ENCODE measurements at regions not wholly inside any gene's neighbourhood (a gene's known extent, or its start where the extent isn't known, plus 50 kb on each side); places are given as distances from the start of the nearest gene placed in this dataset.

- Histone ChIP-seq H3K23me2 (ENCODE audit: low read depth, low read length) (no peaks in the 10 kb centered on the region), H2BK12ac (ENCODE audit: low read depth, low read length) (no peak overlapping the region), H3K14ac (ENCODE audit: insufficient read length) (no peak overlapping the region), H2BK120ac (replicated peaks; ENCODE audit: low read depth, low read length) (no peak overlapping the region), H3K27me3 (replicated peaks in 1 of 4; ENCODE audit: control insufficient read depth in 3 of 4, extremely low read depth in 1 of 4, insufficient read depth in 3 of 4, low read length in 3 of 4) (no peaks in the 10 kb centered on the region), H4K8ac (ENCODE audit: extremely low read depth, insufficient read depth, low read length) (no peak overlapping the region), H3K4ac (replicated peaks; ENCODE audit: insufficient read length, low read depth, low read length) (no peak overlapping the region), H2AK5ac (ENCODE audit: low read depth, low read length) (no peak overlapping the region), H4K91ac (replicated peaks; ENCODE audit: insufficient read length, low read length) (no peak overlapping the region), H3K27ac (ENCODE audit: low read depth, low read length) (no peak overlapping the region), H3K4me3 (ENCODE audit: extremely low read depth in 1 of 4, insufficient read depth in 2 of 4, low read depth in 3 of 4, low read length in 4 of 4) (no peak overlapping the region), H3K9ac (replicated peaks in 1 of 4; ENCODE audit: extremely low read depth in 1 of 4, low read depth in 3 of 4, low read length in 3 of 4) (no peak overlapping the region), H3K36me3 (ENCODE audit: control insufficient read depth in 2 of 4, insufficient read depth in 4 of 4, low read length in 3 of 4) (no peaks in the 10 kb centered on the region), H4K5ac (ENCODE audit: insufficient read length, low read depth, low read length) (no peak overlapping the region), H3K9me3 (ENCODE audit: insufficient read depth in 2 of 2, low read depth in 1 of 2, low read length in 1 of 2) (no peaks in the 10 kb centered on the region), H2AFZ (ENCODE audit: low read length) (no peak overlapping the region), H4K20me1 (replicated peaks in 1 of 2; ENCODE audit: control insufficient read depth in 1 of 2, insufficient read depth in 2 of 2, low read length in 2 of 2) (no peaks in the 10 kb centered on the region), H3K4me2 (ENCODE audit: insufficient read depth in 1 of 2, low read depth in 2 of 2, low read length in 2 of 2) (no peak overlapping the region), H2BK5ac (ENCODE audit: low read depth, low read length) (no peak overlapping the region), H3K79me2 (ENCODE audit: control insufficient read depth in 1 of 2, insufficient read depth in 2 of 2, low read length in 2 of 2) (no peaks in the 10 kb centered on the region), H2BK15ac (ENCODE audit: low read length) (no peak overlapping the region), H3K56ac (replicated peaks; ENCODE audit: insufficient read length, low read depth, low read length) (no peak overlapping the region), H3K79me1 (ENCODE audit: low read depth, low read length) (no peaks in the 10 kb centered on the region), H3K23ac (ENCODE audit: insufficient read length) (no peak overlapping the region), H2BK20ac (ENCODE audit: low read length) (no peak overlapping the region), H3K18ac (ENCODE audit: extremely low read depth, low read length) (no peak overlapping the region), H3K4me1 (replicated peaks in 1 of 4; ENCODE audit: control insufficient read depth in 3 of 4, insufficient read depth in 4 of 4, low read length in 3 of 4) (no peaks in the 10 kb centered on the region)
- no peak for FAIRE-seq
- no peak for DNase-seq (ENCODE audit: low read depth in 1 of 2, low spot score in 2 of 2)
- TF ChIP-seq EZH2 (IDR thresholded peaks at IDR 0.05; ENCODE audit: low read depth, low read length, severe bottlenecking) (no peak), NANOG (IDR thresholded peaks at IDR 0.05; ENCODE audit: insufficient read depth, low read depth, low read length, poor library complexity, severe bottlenecking) (no peak), MAFK (IDR thresholded peaks at IDR 0.05; ENCODE audit: low read depth, low read length) (no peak), SIX5 (IDR thresholded peaks at IDR 0.05; ENCODE audit: low read depth, low read length) (no peak)
- CTCF ChIA-PET (ENCODE audit: partially characterized antibody), result no interaction called here
- WGBS, 2 experiments (ENCODE audit: extremely low coverage in 1 of 2, insufficient coverage in 1 of 2, insufficient read length in 1 of 2, insufficient replicate concordance in 2 of 2, low coverage in 1 of 2, low lambda C conversion rate in 2 of 2, missing lambda C conversion rate in 1 of 2), result 86% methylated on average over 5 of the region's 5 CpGs; no CpG with 5 or more reads in 1 of the 2 experiments
- POLR2A ChIA-PET (ENCODE audit: partially characterized antibody), result no interaction called here
These were observed 207.3 kb downstream of the KIF2B start for GRCh38 chr17:54029986-54030385.
